ENCODE measurements at regions not wholly inside any gene's neighbourhood (a gene's known extent, or its start where the extent isn't known, plus 50 kb on each side); places are given as distances from the start of the nearest gene placed in this dataset.
"Not testable (repeated sequence)": the region's sequence is repeated elsewhere in the genome, so short reads cannot be mapped to it uniquely, and the experiment has no call there.

- Histone ChIP-seq H3K27me3 (ENCODE audit: control insufficient read depth, low read length) (no peaks in the 10 kb centered on the region), H3K36me3 (ENCODE audit: control insufficient read depth, low read length) (no peaks in the 10 kb centered on the region), H3K4me2 (ENCODE audit: low read length) (no peak overlapping the region), H3K9me3 (ENCODE audit: control insufficient read depth, insufficient read depth, low read length) (peaks cover 6% of the 10 kb centered on the region; the same call in 1 of the 2 replicates), H3K4me3 (ENCODE audit: low read length) (no peak overlapping the region), H3K27ac (ENCODE audit: low read depth, low read length) (no peak overlapping the region), H3K4me1 (ENCODE audit: control insufficient read depth, low read length) (no peaks in the 10 kb centered on the region), H3K79me2 (ENCODE audit: control insufficient read depth, low read length) (no peaks in the 10 kb centered on the region), H4K20me1 (ENCODE audit: control insufficient read depth, insufficient read depth, low read depth, low read length) (no peaks in the 10 kb centered on the region), H3F3A (ENCODE audit: control insufficient read depth, insufficient read depth) (no peaks in the 10 kb centered on the region), H3K9me2 (replicated peaks; ENCODE audit: control insufficient read depth, low read length) (no peaks in the 10 kb centered on the region)
- TF ChIP-seq CTCF (IDR thresholded peaks at IDR 0.05; ENCODE audit: low read depth, low read length, poor library complexity, severe bottlenecking) = no peak
- no peak for TF ChIP-seq EZH2phosphoT487 (IDR thresholded peaks at IDR 0.05; ENCODE audit: borderline replicate concordance, low read length)
Measured at GRCh38 chr13:104522235-104523072, 1456.2 kb upstream of the SLC10A2 start.

DNA sequence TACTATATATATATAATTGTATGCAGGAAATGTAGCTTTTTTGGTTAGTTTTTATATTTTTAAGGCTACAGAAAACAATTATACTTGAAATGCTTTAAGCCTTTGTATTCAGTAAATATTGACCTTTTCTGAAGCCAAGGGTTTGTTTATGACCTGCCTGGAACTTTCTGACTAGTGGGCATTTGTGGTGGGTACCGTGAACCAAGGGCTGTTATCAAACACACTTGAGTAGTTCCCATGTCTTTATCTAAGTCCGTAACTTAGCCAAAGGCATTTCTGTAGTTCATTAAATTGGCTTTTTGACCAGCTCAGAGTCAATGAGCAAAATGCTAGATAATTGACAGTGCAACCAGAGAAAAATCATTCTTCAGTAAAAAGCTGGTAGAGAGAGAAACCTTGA is 1444.2 kb upstream of the SLC10A2 start:
- H3K4me3 ChIP-seq (ENCODE audit: low read length) = no peak overlapping the region
- H4K20me1 ChIP-seq (ENCODE audit: control insufficient read depth, insufficient read depth, low read depth, low read length) = no peaks in the 10 kb centered on the region
- no peaks in the 10 kb centered on the region for H3K36me3 ChIP-seq (ENCODE audit: control insufficient read depth, low read length)
- H3K9me3 ChIP-seq (ENCODE audit: control insufficient read depth, insufficient read depth, low read length) = no peaks in the 10 kb centered on the region
- no peaks in the 10 kb centered on the region for H3K4me1 ChIP-seq (ENCODE audit: control insufficient read depth, low read length)
- no peak overlapping the region for H3K4me2 ChIP-seq (ENCODE audit: low read length)
- no peaks in the 10 kb centered on the region for H3K9me2 ChIP-seq (replicated peaks; ENCODE audit: control insufficient read depth, low read length)
- H3K27ac ChIP-seq (ENCODE audit: low read depth, low read length) = no peak overlapping the region
- H3K27me3 ChIP-seq (ENCODE audit: control insufficient read depth, low read length) = no peaks in the 10 kb centered on the region
- TF ChIP-seq EZH2phosphoT487 (IDR thresholded peaks at IDR 0.05; ENCODE audit: borderline replicate concordance, low read length) = no peak
- TF ChIP-seq CTCF (IDR thresholded peaks at IDR 0.05; ENCODE audit: low read depth, low read length, poor library complexity, severe bottlenecking) = no peak
- H3K79me2 ChIP-seq (ENCODE audit: control insufficient read depth, low read length) = no peaks in the 10 kb centered on the region
- no peaks in the 10 kb centered on the region for H3F3A ChIP-seq (ENCODE audit: control insufficient read depth, insufficient read depth)

DNA sequence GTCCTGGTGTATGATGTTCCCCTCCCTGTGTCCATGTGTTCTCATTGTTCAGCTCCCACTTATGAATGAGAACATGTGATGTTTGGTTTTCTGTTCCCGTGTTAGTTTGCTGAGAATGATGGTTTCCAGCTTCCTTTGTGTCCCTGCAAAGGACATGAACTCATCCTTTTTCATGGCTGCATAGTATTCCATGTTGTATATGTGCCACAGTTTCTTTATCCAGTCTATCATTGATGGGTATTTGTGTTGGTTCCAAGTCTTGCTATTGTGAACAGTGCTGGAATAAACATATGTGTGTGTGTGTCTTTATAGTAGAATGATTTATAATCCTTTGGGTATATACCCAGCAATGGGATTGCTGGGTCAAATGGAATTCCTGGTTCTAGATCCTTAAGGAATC is 1427.3 kb upstream of the SLC10A2 start:
- H4K20me1 ChIP-seq (ENCODE audit: control insufficient read depth, insufficient read depth, low read depth, low read length); H3K4me3 ChIP-seq (ENCODE audit: low read length); H3K9me3 ChIP-seq (ENCODE audit: control insufficient read depth, insufficient read depth, low read length); H3K27me3 ChIP-seq (ENCODE audit: control insufficient read depth, low read length); H3K27ac ChIP-seq (ENCODE audit: low read depth, low read length); H3K79me2 ChIP-seq (ENCODE audit: control insufficient read depth, low read length); H3K36me3 ChIP-seq (ENCODE audit: control insufficient read depth, low read length); H3K4me2 ChIP-seq (ENCODE audit: low read length); H3K4me1 ChIP-seq (ENCODE audit: control insufficient read depth, low read length); H3F3A ChIP-seq (ENCODE audit: control insufficient read depth, insufficient read depth); H3K9me2 ChIP-seq (replicated peaks; ENCODE audit: control insufficient read depth, low read length): not testable (repeated sequence)

DNA sequence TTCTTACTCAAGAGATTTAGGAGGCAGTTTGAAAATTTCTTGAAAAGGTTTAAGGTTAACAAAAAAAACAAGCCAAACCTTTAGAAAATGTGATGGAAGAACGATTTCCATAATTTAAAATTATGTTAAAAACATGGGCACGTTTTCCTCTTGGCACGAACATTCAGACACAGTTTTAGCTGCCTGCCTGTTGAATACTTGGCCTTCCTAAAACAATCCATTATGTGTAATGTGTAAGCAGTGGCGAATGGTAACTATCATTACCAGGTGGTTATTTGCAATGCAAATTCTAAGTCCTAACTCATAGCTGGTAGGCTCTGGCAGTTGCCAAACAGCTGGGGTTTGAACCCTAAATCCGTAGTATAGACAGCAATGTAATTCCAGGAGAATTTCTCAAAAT is 1425.7 kb upstream of the SLC10A2 start:
- TF ChIP-seq EZH2phosphoT487 (IDR thresholded peaks at IDR 0.05; ENCODE audit: borderline replicate concordance, low read length) (no peak), CTCF (IDR thresholded peaks at IDR 0.05; ENCODE audit: low read depth, low read length, poor library complexity, severe bottlenecking) (no peak)

More for the DNA sequence above, 1425.7 kb upstream of the SLC10A2 start:
- H3K9me2 ChIP-seq (replicated peaks; ENCODE audit: control insufficient read depth, low read length) = no peaks in the 10 kb centered on the region
- no peak overlapping the region for H3K27ac ChIP-seq (ENCODE audit: low read depth, low read length)
- H3K79me2 ChIP-seq (ENCODE audit: control insufficient read depth, low read length) = no peaks in the 10 kb centered on the region
- no peaks in the 10 kb centered on the region for H3K27me3 ChIP-seq (ENCODE audit: control insufficient read depth, low read length)
- H3K4me1 ChIP-seq (ENCODE audit: control insufficient read depth, low read length) = no peaks in the 10 kb centered on the region
- no peaks in the 10 kb centered on the region for H3K36me3 ChIP-seq (ENCODE audit: control insufficient read depth, low read length)
- no peak overlapping the region for H3K4me2 ChIP-seq (ENCODE audit: low read length)
- no peaks in the 10 kb centered on the region for H3F3A ChIP-seq (ENCODE audit: control insufficient read depth, insufficient read depth)
- H3K4me3 ChIP-seq (ENCODE audit: low read length) = no peak overlapping the region
- H4K20me1 ChIP-seq (ENCODE audit: control insufficient read depth, insufficient read depth, low read depth, low read length) = no peaks in the 10 kb centered on the region
- H3K9me3 ChIP-seq (ENCODE audit: control insufficient read depth, insufficient read depth, low read length) = no peaks in the 10 kb centered on the region
